K562 (cell line): ENCODE measurements at regions not wholly inside any gene's neighbourhood (a gene's known extent, or its start where the extent isn't known, plus 50 kb on each side); places are given as distances from the start of the nearest gene placed in this dataset.

Experiments used
- POLR2A ChIP-seq: fragments of 450-650 bp; conservative IDR thresholded peaks from 2 replicates; pipeline ENCODE4 v1.6.1; 2016
- SIX5 ChIP-seq, 2 experiments: IDR thresholded peaks; 2 replicates each; pipeline ENCODE4 v1.6.1; 2011; ENCODE audit warnings: low read length in 2 of 2, borderline replicate concordance in 1 of 2, low read depth in 1 of 2, mild to moderate bottlenecking in 1 of 2, moderate library complexity in 1 of 2; ENCODE audit not compliant: insufficient read depth in 1 of 2
- SMC3 ChIP-seq: conservative IDR thresholded peaks from 2 replicates; pipeline ENCODE4 v1.6.1; 2011; ENCODE audit warnings: low read depth, low read length, improper control_type of control experiment; ENCODE audit not compliant: insufficient read depth
- STAG1 ChIP-seq: sonication (generic); formaldehyde crosslinking; IDR thresholded peaks from 2 replicates; pipeline ENCODE4 v1.5.0; 2020; ENCODE audit warnings: missing genetic modification reagents, borderline replicate concordance
- TBP ChIP-seq: optimal IDR thresholded peaks from 2 replicates; pipeline ENCODE3; 2011; ENCODE audit warnings: low read depth, low read length, improper control_type of control experiment
- TOE1 ChIP-seq, 2 experiments: fragments of 450-650 bp in 1 of 2; sonication (generic) in 1 of 2; formaldehyde crosslinking in 1 of 2; IDR thresholded peaks; 2 replicates each; pipeline versions ENCODE4 v1.7.1 to v1.8.0; 2016 to 2022; ENCODE audit warnings: borderline replicate concordance in 2 of 2, mild to moderate bottlenecking in 2 of 2, antibody characterized with exemption in 1 of 2, inconsistent platforms in 1 of 2, low read depth in 1 of 2, missing genetic modification reagents in 1 of 2, moderate library complexity in 1 of 2
- YBX1 ChIP-seq: fragments of 450-650 bp; IDR thresholded peaks from 2 replicates; pipeline ENCODE4 v1.7.1; 2016; ENCODE audit warnings: mild to moderate bottlenecking
- ZEB2 ChIP-seq: fragments of 450-650 bp; IDR thresholded peaks from 2 replicates; pipeline ENCODE4 v1.6.1; 2016

GRCh38 chr9:68619072-68619471 lies 78.4 kb upstream of the TMEM252 start:
- TF ChIP-seq YBX1 (no peak), SMC3 (no peak), TBP (no peak), ZEB2 (no peak), SIX5 (IDR thresholded peaks at IDR 0.05; ENCODE audit: borderline replicate concordance in 1 of 2, insufficient read depth in 1 of 2, low read depth in 1 of 2, low read length in 2 of 2) (no peak), POLR2A (no peak), TOE1 (IDR thresholded peaks at IDR 0.05; ENCODE audit: borderline replicate concordance) (no peak), TOE1 (CRISPR knock-in tag; IDR thresholded peaks at IDR 0.05; ENCODE audit: borderline replicate concordance, low read depth) (no peak), STAG1 (no peak)
